NCI-H2196 treated with DMSO at 0.1 percent for 48 hours (cell line): ENCODE measurements at regions not wholly inside any gene's neighbourhood (a gene's known extent, or its start where the extent isn't known, plus 50 kb on each side); places are given as distances from the start of the nearest gene placed in this dataset.

Experiments used
- DNase-seq: peaks from one replicate; lab custom pipeline; 2025; ENCODE audit not compliant: unreplicated experiment; lab: John Stamatoyannopoulos, UW

GRCh38 chr5:93279296-93279963, 301.6 kb downstream of the NR2F1-AS1 start:
- no peak for DNase-seq

DNA sequence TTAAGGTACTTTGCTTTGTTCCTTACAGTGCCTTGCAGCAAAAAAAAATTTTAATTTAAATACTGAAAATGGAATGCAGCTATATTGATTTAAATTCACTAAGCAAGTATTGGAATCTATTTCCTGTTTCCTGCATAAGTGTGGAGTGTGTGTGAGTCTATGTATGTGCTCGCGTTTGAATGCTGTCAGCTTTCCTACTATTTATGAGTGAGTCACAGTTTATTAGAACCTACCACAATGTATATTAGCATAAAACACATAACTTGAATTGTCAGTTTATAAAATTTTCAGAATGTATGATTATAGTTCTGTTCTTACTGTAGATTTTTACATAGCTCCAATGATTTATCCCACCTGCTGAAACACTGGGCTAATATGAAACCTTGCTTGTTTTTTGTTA, 302.1 kb downstream of the NR2F1-AS1 start:
- DNase-seq: no peak

DNA sequence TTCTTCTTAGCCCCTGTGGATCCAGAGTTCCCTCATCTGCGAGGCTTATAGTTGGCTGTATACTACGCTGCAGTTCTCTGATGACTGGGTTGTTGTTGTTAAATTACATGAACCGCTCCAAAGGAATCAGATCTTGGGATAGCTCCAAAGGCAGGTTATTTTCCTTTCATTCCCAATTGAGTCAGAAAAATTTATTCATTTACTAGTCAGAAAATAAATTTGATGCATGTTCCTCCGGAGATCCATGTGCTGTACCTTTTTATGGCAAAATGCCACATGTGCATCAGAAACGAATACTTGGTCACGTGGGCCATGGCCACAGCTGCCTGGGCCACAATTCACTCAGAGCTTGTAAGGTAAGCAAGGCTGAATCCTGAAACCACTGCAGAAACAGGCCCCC, 304.0 kb downstream of the NR2F1-AS1 start:
- no peak for DNase-seq

GRCh38 chr5:93275376-93275775, 305.6 kb downstream of the NR2F1-AS1 start:
- DNase-seq: no peak

DNA sequence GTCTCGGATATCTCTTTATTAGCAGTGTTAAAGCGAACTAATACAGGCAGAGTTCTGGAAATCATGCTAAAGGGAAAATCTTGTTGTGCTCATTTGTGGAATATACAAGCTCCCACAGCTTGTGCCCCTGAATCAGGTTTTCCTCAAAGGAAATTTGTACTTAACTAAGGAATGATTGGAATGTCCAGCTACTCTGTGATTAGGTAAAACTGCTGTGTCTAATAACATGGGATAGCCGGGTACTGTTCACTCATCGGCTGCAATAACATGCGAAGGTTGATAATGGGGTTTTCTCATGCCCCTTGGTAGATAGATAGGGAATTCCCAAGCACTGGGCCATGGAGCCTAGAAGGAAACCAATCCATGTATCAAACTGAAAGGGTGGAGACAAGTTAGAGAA, 306.7 kb downstream of the NR2F1-AS1 start:
- no peak for DNase-seq

GRCh38 chr5:93273176-93273575, 307.8 kb downstream of the NR2F1-AS1 start:
- DNase-seq: no peak

DNA sequence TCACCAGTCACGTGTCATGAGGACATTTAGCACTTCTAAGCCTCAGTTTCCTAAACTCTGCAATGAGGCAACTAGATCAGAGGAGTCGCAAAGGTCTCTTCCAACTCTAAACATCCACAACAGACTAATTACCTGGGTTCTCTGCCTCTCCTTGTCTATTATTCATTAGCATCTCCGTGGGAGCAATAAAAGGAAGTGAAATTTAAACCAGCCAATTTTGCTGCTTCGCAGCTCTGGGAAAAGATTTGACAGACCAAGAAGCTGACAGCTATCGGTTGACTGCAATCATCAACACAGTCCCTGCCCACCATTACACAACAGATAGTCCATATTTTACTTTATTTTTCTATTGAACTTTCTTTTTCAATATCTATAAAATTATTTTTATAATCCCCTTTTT, 308.9 kb downstream of the NR2F1-AS1 start:
- DNase-seq: no peak

GRCh38 chr5:93267736-93268135, 313.3 kb downstream of the NR2F1-AS1 start:
- DNase-seq: no peak

GRCh38 chr5:93267276-93267675, 313.7 kb downstream of the NR2F1-AS1 start:
- DNase-seq: no peak

- no peak for DNase-seq
These were observed 323.4 kb downstream of the NR2F1-AS1 start for GRCh38 chr5:93257616-93258015.

DNA sequence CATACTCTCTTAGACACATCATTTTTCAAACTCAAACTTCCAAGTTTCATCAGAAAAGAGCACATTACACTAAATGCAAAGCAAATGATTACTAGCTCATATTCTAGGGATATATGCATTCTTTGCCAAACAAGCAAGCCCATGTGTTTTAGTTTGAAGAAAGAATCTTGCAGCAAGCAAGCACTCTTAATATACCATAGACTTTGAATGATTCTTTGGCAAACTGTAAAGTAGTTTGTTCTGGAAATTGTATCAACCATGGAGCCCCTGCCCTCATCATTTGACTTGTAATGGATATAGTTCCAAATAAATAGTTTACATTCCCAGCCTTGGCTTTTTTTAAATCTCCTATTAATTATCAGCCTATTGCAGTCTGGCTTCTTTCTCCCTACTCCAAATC, 325.2 kb downstream of the NR2F1-AS1 start:
- no peak for DNase-seq

GRCh38 chr5:93252165-93252564, 328.9 kb downstream of the NR2F1-AS1 start:
- DNase-seq: no peak

DNA sequence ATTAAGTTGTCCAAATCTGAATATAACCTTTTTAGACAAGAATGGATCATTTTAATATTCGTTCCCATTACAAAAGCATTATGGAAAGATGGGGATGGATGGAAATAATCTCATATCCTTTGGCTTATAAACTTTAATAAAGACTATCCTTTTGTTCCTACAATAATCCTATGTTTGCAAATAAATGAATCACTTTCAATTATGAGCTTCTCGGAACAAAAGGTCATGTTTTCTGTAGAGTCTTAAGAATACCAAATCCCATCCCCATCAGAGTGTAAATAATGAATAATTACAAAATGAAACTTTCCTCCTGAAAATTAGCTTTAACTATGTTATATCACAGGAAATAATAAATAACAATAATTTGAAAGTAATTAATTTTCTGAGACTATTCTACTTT, 329.7 kb downstream of the NR2F1-AS1 start:
- DNase-seq: no peak

GRCh38 chr5:93250424-93250823, 330.6 kb downstream of the NR2F1-AS1 start:
- DNase-seq: no peak

- DNase-seq: no peak
These were observed 331.2 kb downstream of the NR2F1-AS1 start for GRCh38 chr5:93249651-93250289.

DNA sequence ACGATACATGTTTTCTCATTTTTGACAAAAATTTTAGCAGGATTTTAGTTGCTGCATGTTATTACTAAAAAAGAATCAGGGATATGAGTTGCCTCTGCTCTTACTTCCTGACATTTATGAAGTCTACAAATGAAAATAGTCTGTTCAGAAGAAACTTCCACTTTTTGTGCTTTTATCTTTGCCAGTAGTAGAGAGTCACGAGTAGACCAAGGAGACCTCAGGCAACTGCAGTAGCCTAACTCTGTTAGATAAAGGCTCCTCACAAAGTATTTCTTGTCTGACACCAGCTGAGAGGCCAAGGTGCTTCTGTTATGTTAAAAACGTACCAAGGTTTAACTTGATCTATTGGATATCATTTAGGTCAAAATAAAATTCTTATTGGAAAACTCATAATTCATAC, 333.9 kb downstream of the NR2F1-AS1 start:
- DNase-seq: no peak

GRCh38 chr5:93246090-93246855, 334.7 kb downstream of the NR2F1-AS1 start:
- DNase-seq: no peak

DNA sequence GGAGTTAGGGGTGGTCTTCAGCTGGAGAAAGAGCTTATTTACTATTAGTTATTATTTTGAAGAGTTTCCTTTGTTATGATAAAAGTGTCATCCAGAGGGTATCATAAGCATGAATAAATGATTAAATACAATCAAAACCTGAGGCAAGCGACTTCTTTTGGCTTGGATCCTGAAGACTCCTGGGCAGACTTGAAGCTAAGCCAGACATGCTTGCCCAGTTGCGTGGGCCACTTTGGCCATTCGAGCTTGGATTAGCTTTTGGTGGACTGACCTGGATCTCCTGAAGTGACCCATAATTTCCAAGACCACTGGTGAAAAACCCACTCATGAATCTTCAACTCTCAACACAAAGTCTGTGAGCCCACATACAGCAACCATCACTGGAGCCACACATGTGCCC, 335.8 kb downstream of the NR2F1-AS1 start:
- DNase-seq: no peak

- DNase-seq: no peak
These were observed 337.5 kb downstream of the NR2F1-AS1 start for GRCh38 chr5:93243481-93243880.

DNA sequence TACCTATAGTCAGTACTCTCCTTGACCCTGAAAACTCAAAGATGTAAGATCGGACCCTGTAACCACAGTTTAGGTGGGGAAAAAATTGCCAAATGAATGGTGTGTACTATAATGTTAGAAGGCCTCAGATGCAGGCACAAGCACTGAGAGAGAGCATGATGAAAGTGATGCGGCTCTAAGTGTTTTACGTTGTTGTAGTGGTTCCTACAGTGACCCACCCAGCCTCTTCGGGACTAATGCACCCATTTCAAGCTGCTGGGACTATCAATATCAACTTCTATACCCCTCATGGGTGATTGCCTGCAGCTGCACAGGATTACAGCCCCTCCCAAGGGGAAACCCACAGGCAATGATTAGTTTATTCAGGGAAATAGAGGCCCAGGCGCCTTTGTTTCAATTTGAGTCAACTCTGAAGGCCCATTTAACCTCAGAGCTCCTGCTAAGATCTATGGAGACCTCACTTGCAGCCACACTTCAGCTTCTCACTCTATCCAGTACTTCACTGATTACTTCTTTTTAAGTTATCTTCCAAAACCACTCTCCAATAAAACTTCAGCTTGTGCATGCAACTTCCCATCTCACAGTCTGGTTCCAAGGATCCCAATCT, 340.7 kb downstream of the NR2F1-AS1 start:
- DNase-seq: no peak

DNA sequence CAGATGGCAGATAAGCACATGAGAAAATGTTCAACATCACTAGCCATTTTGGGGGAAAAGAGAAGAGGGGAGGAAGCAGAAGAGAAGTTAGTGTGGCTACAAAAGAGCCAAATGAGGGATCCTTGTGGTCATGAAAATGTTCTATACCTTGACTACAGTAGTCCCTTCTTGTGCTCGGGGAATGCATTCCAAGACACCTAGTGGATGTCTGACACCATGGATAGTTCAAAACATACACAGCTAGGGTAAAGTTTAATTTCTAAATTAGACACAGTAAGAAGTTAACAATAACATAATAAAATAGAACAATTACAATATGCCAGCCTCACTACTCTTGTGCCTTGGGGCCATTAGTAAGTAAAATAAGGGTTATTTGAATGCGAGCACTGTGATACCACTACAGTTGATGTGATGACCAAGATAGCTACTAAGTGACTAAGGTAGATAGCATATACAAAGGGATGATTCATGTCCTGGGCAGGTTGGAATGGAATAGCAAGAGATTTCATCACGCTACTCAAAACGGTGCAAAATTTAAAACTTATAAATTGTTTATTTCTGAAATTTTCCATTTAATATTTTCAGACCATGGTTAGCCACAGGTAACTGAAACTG, 344.1 kb downstream of the NR2F1-AS1 start:
- no peak for DNase-seq
